Mucosa of descending colon (tissue), 3 donors: ENCODE measurements at regions not wholly inside any gene's neighbourhood (a gene's known extent, or its start where the extent isn't known, plus 50 kb on each side); places are given as distances from the start of the nearest gene placed in this dataset.

Experiments
- ATAC-seq: fragments of 200-7000 bp; cut with Tn5 transposase; one replicate; pipeline ENCODE4 v1.9.1; 2020; ENCODE audit warnings: mild to moderate bottlenecking, moderate library complexity
- DNase-seq, 3 donors: peaks; one replicate each; pipeline ENCODE4 v3.0.0-alpha.2; 2020
- H3K36me3 ChIP-seq: fragments of 200-600 bp; one replicate; pipeline ENCODE4 v1.8.0; 2021; ENCODE audit warnings: low read depth, mild to moderate bottlenecking
- H3K4me1 ChIP-seq: fragments of 200-600 bp; one replicate; pipeline ENCODE4 v1.8.0; 2021; ENCODE audit warnings: low read depth, mild to moderate bottlenecking
- H3K4me3 ChIP-seq: fragments of 200-600 bp; one replicate; pipeline ENCODE4 v1.8.0; 2021; ENCODE audit warnings: mild to moderate bottlenecking
- H3K9me3 ChIP-seq: fragments of 200-600 bp; one replicate; pipeline ENCODE4 v1.8.0; 2021; ENCODE audit warnings: mild to moderate bottlenecking
- CTCF ChIP-seq: fragments of 200-600 bp; IDR thresholded peaks from one replicate; pipeline ENCODE4 v1.8.0; 2022; ENCODE audit warnings: antibody characterized with exemption, mild to moderate bottlenecking
- intact Hi-C, 2 donors: fragments of 100-400 bp; cut with DNase I in 1 of 2; cut with micrococcal nuclease in 1 of 2; formaldehyde crosslinking; loops; one replicate each; pipeline versions ENCODE4 v1.11.0 to v1.11.1; 2022; cut with DNase I, micrococcal nuclease
- donor health status: DM: no; HTN: no; CAD: no; lungs with moderate emphysema.
- donor health status: DM: no; HTN: no; CAD: no.
- donor health status: DM: no; HTN: yes; CAD: no.

- TF ChIP-seq CTCF: no peak
- no peaks in the 10 kb centered on the region for H3K36me3 ChIP-seq
- no peak overlapping the region for H3K4me3 ChIP-seq
- no peaks in the 10 kb centered on the region for H3K9me3 ChIP-seq
- DNase-seq (no peak), ATAC-seq (no peak)
- intact Hi-C loops: no loop called here
- H3K4me1 ChIP-seq: no peaks in the 10 kb centered on the region
These were observed 446.1 kb downstream of the TTLL7 start for GRCh38 chr1:83552820-83553219.

GRCh38 chr1:83548311-83548710 is 450.6 kb downstream of the TTLL7 start:
- Histone ChIP-seq H3K36me3 (no peaks in the 10 kb centered on the region), H3K9me3 (no peaks in the 10 kb centered on the region), H3K4me1 (no peaks in the 10 kb centered on the region), H3K4me3 (no peak overlapping the region)
- no peak for ATAC-seq
- intact Hi-C loops: no loop called here
- no peak for DNase-seq
- TF ChIP-seq CTCF: no peak

DNA sequence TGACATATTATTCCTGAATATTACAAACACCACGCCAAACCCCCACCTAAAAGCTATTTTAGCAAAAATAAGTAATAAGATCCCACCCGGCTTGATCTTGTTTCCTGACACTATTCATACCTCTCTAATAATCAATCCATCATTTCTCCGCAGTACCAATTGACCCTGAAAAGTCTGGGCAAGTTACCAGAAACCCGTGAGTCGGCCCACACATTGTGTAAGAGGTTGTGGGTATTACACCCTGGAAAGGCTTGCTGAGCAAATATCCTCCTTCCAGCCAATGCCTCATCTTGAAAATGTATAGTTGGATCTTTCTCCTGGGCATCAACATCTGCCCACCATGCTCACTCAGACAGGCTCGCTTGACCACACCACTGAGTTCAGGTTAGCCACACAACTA is 451.0 kb downstream of the TTLL7 start:
- H3K4me1 ChIP-seq: no peaks in the 10 kb centered on the region
- H3K4me3 ChIP-seq: no peak overlapping the region
- TF ChIP-seq CTCF: no peak
- intact Hi-C loops: no loop called here
- ATAC-seq: no peak
- DNase-seq: no peak
- H3K9me3 ChIP-seq: no peaks in the 10 kb centered on the region
- H3K36me3 ChIP-seq: no peaks in the 10 kb centered on the region

GRCh38 chr1:83546874-83547273 is 452.1 kb downstream of the TTLL7 start:
- Histone ChIP-seq H3K4me1 (no peaks in the 10 kb centered on the region), H3K9me3 (no peaks in the 10 kb centered on the region), H3K36me3 (no peaks in the 10 kb centered on the region), H3K4me3 (no peak overlapping the region)
- ATAC-seq (no peak), DNase-seq (no peak)
- TF ChIP-seq CTCF: no peak
- intact Hi-C loops: no loop called here

- Histone ChIP-seq H3K4me1 (no peaks in the 10 kb centered on the region), H3K36me3 (no peaks in the 10 kb centered on the region), H3K4me3 (no peak overlapping the region), H3K9me3 (no peaks in the 10 kb centered on the region)
- no peak for TF ChIP-seq CTCF
- no peak for DNase-seq
- peak; percentile 30 for ATAC-seq
- intact Hi-C loops: no loop called here
These were observed 453.7 kb downstream of the TTLL7 start for GRCh38 chr1:83545066-83545862.
